PC-9 (cell line): ENCODE measurements at regions not wholly inside any gene's neighbourhood (a gene's known extent, or its start where the extent isn't known, plus 50 kb on each side); places are given as distances from the start of the nearest gene placed in this dataset.

ENCODE experiments used
- EZH2 ChIP-seq: fragments of 200-600 bp; sonication (generic); IDR thresholded peaks from 2 replicates; pipeline ENCODE4 v1.8.0; 2017; ENCODE audit warnings: antibody characterized with exemption, low read depth
- TF ChIP-seq, protein P1 (sequence below): fragments of 200-600 bp; sonication (generic); conservative IDR thresholded peaks from 2 replicates; pipeline ENCODE4 v1.6.1; 2017; ENCODE audit warnings: mixed run types, antibody characterized with exemption, mild to moderate bottlenecking, moderate library complexity

DNA sequence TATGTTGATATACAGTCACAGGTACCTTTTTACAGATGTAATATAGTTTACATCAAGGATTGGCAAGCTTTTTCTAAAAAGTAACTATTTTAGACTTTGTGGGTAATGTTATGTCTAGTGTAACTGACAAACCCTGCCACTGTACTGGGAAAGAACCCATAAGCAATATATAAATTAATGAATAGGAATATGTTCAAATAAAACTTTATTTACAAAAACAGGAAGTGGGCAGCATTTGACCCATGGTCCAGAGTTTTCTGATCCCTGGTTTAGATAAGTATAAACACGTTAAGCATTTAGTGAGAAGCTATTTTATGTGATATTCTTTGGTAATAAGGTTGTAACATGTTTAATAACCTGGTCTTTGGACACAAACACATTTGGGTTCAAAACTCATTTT lies 915.2 kb upstream of the ROBO1 start:
- TF ChIP-seq, protein P1, sequence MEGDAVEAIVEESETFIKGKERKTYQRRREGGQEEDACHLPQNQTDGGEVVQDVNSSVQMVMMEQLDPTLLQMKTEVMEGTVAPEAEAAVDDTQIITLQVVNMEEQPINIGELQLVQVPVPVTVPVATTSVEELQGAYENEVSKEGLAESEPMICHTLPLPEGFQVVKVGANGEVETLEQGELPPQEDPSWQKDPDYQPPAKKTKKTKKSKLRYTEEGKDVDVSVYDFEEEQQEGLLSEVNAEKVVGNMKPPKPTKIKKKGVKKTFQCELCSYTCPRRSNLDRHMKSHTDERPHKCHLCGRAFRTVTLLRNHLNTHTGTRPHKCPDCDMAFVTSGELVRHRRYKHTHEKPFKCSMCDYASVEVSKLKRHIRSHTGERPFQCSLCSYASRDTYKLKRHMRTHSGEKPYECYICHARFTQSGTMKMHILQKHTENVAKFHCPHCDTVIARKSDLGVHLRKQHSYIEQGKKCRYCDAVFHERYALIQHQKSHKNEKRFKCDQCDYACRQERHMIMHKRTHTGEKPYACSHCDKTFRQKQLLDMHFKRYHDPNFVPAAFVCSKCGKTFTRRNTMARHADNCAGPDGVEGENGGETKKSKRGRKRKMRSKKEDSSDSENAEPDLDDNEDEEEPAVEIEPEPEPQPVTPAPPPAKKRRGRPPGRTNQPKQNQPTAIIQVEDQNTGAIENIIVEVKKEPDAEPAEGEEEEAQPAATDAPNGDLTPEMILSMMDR: no peak
- no peak for TF ChIP-seq EZH2
